DND-41 (cell line): ENCODE measurements at regions not wholly inside any gene's neighbourhood (a gene's known extent, or its start where the extent isn't known, plus 50 kb on each side); places are given as distances from the start of the nearest gene placed in this dataset.

Experiments used
- ATAC-seq: fragments of 200-7000 bp; cut with Tn5 transposase; 3 replicates; pipeline ENCODE4 v1.9.1; 2021; ENCODE audit warnings: low read depth; ENCODE audit not compliant: insufficient read depth
- DNase-seq: peaks from one replicate; pipeline ENCODE4 v3.0.0-alpha.2; 2020
- H2AFZ ChIP-seq: 2 replicates; pipeline ENCODE4 v1.6.0; 2012; ENCODE audit warnings: low read depth, low read length
- H3K27ac ChIP-seq: 2 replicates; pipeline ENCODE4 v1.5.1; 2012; ENCODE audit warnings: low read length, inconsistent platforms
- H3K27me3 ChIP-seq: fragments of 200-600 bp; sonication (generic); 2 replicates; pipeline ENCODE4 v1.6.0; 2012; ENCODE audit warnings: low read length, mild to moderate bottlenecking, inconsistent platforms; ENCODE audit not compliant: insufficient read depth, poor library complexity
- H3K36me3 ChIP-seq: 2 replicates; pipeline ENCODE4 v1.5.1; 2012; ENCODE audit warnings: low read length, inconsistent platforms; ENCODE audit not compliant: insufficient read depth
- H3K4me1 ChIP-seq: 2 replicates; pipeline ENCODE4 v1.5.1; 2012; ENCODE audit warnings: mild to moderate bottlenecking, low read length; ENCODE audit not compliant: insufficient read depth
- H3K4me2 ChIP-seq: 2 replicates; pipeline ENCODE4 v1.6.0; 2012; ENCODE audit warnings: mild to moderate bottlenecking, moderate library complexity, low read length, inconsistent platforms; ENCODE audit not compliant: insufficient read depth
- H3K4me3 ChIP-seq, 2 experiments: fragments of 200-600 bp in 1 of 2; shearing (Covaris generic) in 1 of 2; 2 replicates each; pipeline ENCODE4 v1.5.1; 2012 to 2016; ENCODE audit warnings: inconsistent platforms in 2 of 2, low read length in 2 of 2, mild to moderate bottlenecking in 2 of 2, low read depth in 1 of 2, moderate library complexity in 1 of 2
- H3K79me2 ChIP-seq: 2 replicates; pipeline ENCODE4 v1.6.0; 2012; ENCODE audit warnings: low read length, inconsistent platforms; ENCODE audit not compliant: insufficient read depth
- H3K9ac ChIP-seq: 2 replicates; pipeline ENCODE4 v1.6.0; 2012; ENCODE audit warnings: low read depth, mild to moderate bottlenecking, inconsistent platforms, low read length, moderate library complexity
- H3K9me3 ChIP-seq: 2 replicates; pipeline ENCODE4 v1.5.1; 2012; ENCODE audit warnings: low read length, moderate library complexity, mild to moderate bottlenecking, inconsistent platforms; ENCODE audit not compliant: insufficient read depth, severe bottlenecking
- H4K20me1 ChIP-seq: 2 replicates; pipeline ENCODE4 v1.6.0; 2012; ENCODE audit warnings: low read length; ENCODE audit not compliant: insufficient read depth
- EZH2 ChIP-seq: IDR thresholded peaks from 3 replicates; pipeline ENCODE4 v1.6.1; 2012; ENCODE audit warnings: borderline replicate concordance, low read depth, mild to moderate bottlenecking, moderate library complexity, low read length, inconsistent platforms; ENCODE audit not compliant: severe bottlenecking
- TF ChIP-seq, protein P1 (sequence below): IDR thresholded peaks from 2 replicates; pipeline ENCODE4 v1.5.1; 2012; ENCODE audit warnings: borderline replicate concordance, low read length, moderate library complexity, mild to moderate bottlenecking; ENCODE audit not compliant: poor library complexity, severe bottlenecking; ENCODE audit errors: extremely low read depth

GRCh38 chr12:5204271-5204670 is 160.6 kb downstream of the KCNA5 start:
- DNase-seq (peak; percentile 85), ATAC-seq (peak; percentile 96)
- TF ChIP-seq, protein P1, sequence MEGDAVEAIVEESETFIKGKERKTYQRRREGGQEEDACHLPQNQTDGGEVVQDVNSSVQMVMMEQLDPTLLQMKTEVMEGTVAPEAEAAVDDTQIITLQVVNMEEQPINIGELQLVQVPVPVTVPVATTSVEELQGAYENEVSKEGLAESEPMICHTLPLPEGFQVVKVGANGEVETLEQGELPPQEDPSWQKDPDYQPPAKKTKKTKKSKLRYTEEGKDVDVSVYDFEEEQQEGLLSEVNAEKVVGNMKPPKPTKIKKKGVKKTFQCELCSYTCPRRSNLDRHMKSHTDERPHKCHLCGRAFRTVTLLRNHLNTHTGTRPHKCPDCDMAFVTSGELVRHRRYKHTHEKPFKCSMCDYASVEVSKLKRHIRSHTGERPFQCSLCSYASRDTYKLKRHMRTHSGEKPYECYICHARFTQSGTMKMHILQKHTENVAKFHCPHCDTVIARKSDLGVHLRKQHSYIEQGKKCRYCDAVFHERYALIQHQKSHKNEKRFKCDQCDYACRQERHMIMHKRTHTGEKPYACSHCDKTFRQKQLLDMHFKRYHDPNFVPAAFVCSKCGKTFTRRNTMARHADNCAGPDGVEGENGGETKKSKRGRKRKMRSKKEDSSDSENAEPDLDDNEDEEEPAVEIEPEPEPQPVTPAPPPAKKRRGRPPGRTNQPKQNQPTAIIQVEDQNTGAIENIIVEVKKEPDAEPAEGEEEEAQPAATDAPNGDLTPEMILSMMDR: peak; percentile 36
- TF ChIP-seq EZH2: no peak
- Histone ChIP-seq H3K27ac (peak overlapping the region; percentile 20; the same call in 1 of the 2 replicates), H4K20me1 (0 out of 2 replicates have a peak, but pooled peaks cover 2% of the 10 kb centered on the region), H3K79me2 (no peaks in the 10 kb centered on the region), H2AFZ (no peak overlapping the region), H3K9me3 (no peaks in the 10 kb centered on the region), H3K9ac (no peak overlapping the region), H3K36me3 (no peaks in the 10 kb centered on the region), H3K4me1 (peaks cover 16% of the 10 kb centered on the region), H3K27me3 (no peaks in the 10 kb centered on the region), H3K4me2 (no peak overlapping the region), H3K4me3 (no peak overlapping the region)

DNA sequence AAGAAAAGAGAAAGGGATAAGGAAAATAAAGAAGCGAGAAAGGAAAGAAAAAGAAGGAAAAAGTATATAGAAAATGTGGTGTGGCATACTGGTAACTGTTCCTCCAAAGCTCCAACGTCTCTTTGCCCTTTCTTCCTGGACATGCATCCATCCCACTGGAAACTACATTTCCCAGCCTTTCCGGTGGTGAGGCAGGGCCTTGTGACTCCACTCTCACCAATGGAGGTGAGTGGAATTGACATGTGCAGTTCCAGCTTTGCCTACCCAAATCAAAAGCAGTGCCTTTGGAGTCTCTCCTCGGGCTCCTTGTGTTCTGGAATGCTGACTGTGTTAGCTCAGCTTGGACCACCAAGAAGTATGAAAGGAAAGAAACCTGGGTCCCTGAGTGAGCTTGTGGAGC is 161.2 kb downstream of the KCNA5 start:
- DNase-seq (no peak), ATAC-seq (no peak)
- H3K4me3 ChIP-seq: no peak overlapping the region

DNA sequence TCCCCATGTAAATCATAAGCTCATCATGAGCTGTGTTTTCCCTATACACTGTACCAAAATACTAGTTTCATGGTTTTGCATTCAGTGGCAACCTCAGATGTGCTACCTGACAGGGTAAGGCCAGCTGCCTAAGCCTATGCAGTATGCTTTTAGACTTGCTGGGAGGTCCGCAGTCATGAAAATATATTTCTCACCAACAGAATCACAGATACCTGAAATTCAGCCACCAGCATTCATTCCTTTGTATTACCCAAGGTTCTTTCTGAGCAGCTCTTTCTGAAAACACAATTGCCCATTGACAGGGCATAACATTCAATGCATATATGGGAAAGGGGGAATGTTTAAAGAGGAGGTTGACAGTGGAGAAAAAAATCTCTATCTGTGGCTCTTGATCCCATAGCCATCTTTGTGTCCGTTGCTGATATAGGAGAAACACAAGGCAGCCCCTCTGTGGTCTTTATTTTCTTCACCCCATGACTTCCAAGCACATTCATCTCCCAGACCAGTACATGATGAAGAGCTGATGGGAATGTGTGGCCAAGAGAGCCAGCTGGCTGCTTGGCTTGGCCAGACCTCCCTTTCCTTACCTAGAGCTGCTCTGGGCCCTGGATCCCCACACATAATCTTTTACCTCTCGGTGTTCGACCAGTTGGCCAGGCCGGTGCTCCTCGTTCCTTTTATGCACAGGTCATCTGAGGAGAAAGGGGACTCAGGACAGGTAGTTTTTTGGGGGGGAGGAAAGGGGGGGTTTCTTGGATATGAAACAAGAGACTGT is 162.9 kb downstream of the KCNA5 start:
- no peaks in the 10 kb centered on the region for H3K79me2 ChIP-seq
- no peaks in the 10 kb centered on the region for H3K36me3 ChIP-seq
- peaks cover 16% of the 10 kb centered on the region for H3K4me1 ChIP-seq
- TF ChIP-seq EZH2: no peak
- TF ChIP-seq, protein P1: no peak
- H3K4me2 ChIP-seq: no peak overlapping the region
- no peak overlapping the region for H3K9ac ChIP-seq
- no peaks in the 10 kb centered on the region for H3K9me3 ChIP-seq
- H3K4me3 ChIP-seq: no peak overlapping the region
- DNase-seq (no peak), ATAC-seq (no peak)
- peaks cover 3% of the 10 kb centered on the region for H3K27me3 ChIP-seq
- no peak overlapping the region for H2AFZ ChIP-seq
- no peak overlapping the region for H3K27ac ChIP-seq
- H4K20me1 ChIP-seq: 0 out of 2 replicates have a peak, but pooled peaks cover 2% of the 10 kb centered on the region

More for the DNA sequence above, 161.2 kb downstream of the KCNA5 start:
- no peaks in the 10 kb centered on the region for H3K9me3 ChIP-seq
- no peaks in the 10 kb centered on the region for H3K27me3 ChIP-seq
- no peak overlapping the region for H3K4me2 ChIP-seq
- no peaks in the 10 kb centered on the region for H3K79me2 ChIP-seq
- H3K4me1 ChIP-seq: peaks cover 16% of the 10 kb centered on the region
- H4K20me1 ChIP-seq: 0 out of 2 replicates have a peak, but pooled peaks cover 2% of the 10 kb centered on the region
- no peak overlapping the region for H2AFZ ChIP-seq
- TF ChIP-seq EZH2: no peak
- TF ChIP-seq, protein P1: no peak
- H3K27ac ChIP-seq: no peak overlapping the region
- no peaks in the 10 kb centered on the region for H3K36me3 ChIP-seq
- H3K9ac ChIP-seq: no peak overlapping the region
